BJ (cell line): ENCODE measurements at regions not wholly inside any gene's neighbourhood (a gene's known extent, or its start where the extent isn't known, plus 50 kb on each side); places are given as distances from the start of the nearest gene placed in this dataset.

Source experiments
- CTCF ChIA-PET: fragments of 350-600 bp; formaldehyde crosslinking; extraction: SDS; loops from one replicate; lab custom pipeline; 2021; ENCODE audit warnings: antibody characterized with exemption, inconsistent platforms; lab: Yijun Ruan, JAX
- POLR2A ChIA-PET: fragments of 300-600 bp; sonication (Branson Sonifier 250); formaldehyde crosslinking; extraction: SDS; loops from one replicate; lab custom pipeline; 2021; ENCODE audit warnings: antibody characterized with exemption; lab: Charles Lee
- DNase-seq: peaks from one replicate; pipeline ENCODE4 v3.0.0-alpha.2; 2011; ENCODE audit warnings: low read depth
- H3K27me3 ChIP-seq: 2 replicates; pipeline ENCODE4 v1.6.0; 2011; ENCODE audit warnings: low read length; ENCODE audit not compliant: control insufficient read depth, insufficient read depth
- H3K36me3 ChIP-seq: 2 replicates; pipeline ENCODE4 v1.5.1; 2011; ENCODE audit warnings: low read length; ENCODE audit not compliant: control insufficient read depth, insufficient read depth
- H3K4me3 ChIP-seq: 2 replicates; pipeline ENCODE4 v1.5.1; 2011; ENCODE audit warnings: low read depth, mild to moderate bottlenecking, control low read depth, low read length
- TF ChIP-seq, protein P1 (sequence below): IDR thresholded peaks from 2 replicates; pipeline ENCODE4 v1.5.1; 2011; ENCODE audit warnings: low read depth, mild to moderate bottlenecking, control low read depth, inconsistent platforms, low read length, moderate library complexity; ENCODE audit not compliant: insufficient read depth

DNA sequence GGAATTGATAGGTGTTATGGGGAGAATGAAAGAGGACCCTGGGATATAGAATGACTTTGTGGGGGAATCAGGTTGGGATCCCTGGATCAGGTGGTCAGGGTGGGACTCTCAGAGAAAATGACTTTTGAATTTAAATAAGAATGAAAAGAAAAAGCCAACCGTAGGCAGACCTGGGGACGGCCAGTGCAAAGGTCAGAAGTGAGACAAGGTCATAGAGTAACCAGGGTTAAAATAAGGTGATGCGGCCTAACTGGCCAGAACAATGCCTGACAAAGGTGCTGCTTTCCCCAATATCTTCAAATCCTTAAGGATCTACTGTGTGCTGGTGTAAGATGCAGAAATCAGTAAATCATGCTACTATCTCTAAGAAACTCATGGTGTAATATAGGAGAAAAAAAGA lies 238.4 kb upstream of the JUN start:
- Histone ChIP-seq H3K4me3 (no peak overlapping the region), H3K36me3 (no peaks in the 10 kb centered on the region), H3K27me3 (no peaks in the 10 kb centered on the region)
- DNase-seq: no peak
- TF ChIP-seq, protein P1, sequence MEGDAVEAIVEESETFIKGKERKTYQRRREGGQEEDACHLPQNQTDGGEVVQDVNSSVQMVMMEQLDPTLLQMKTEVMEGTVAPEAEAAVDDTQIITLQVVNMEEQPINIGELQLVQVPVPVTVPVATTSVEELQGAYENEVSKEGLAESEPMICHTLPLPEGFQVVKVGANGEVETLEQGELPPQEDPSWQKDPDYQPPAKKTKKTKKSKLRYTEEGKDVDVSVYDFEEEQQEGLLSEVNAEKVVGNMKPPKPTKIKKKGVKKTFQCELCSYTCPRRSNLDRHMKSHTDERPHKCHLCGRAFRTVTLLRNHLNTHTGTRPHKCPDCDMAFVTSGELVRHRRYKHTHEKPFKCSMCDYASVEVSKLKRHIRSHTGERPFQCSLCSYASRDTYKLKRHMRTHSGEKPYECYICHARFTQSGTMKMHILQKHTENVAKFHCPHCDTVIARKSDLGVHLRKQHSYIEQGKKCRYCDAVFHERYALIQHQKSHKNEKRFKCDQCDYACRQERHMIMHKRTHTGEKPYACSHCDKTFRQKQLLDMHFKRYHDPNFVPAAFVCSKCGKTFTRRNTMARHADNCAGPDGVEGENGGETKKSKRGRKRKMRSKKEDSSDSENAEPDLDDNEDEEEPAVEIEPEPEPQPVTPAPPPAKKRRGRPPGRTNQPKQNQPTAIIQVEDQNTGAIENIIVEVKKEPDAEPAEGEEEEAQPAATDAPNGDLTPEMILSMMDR: no peak
- ChIA-PET CTCF (no interaction called here), POLR2A (no interaction called here)

DNA sequence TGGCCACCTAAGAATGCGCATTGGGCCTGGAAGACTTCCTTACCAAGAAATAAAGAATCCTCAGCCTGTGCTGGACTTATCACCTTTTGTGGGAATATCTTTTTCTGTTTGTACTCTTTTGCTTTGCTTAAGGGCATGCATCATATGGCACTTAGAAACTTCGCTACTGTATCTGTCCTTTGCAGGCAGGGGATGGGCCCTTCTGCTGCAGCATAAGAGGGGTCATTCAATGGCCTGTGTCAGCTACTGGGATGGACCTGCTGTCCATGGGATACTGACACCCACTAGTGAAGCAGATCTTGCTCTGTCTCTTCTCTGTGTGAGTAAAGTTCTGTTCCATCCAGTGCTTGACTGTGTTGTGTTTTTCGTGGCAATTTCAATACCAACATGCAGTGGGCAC lies 239.0 kb upstream of the JUN start:
- Histone ChIP-seq H3K36me3 (no peaks in the 10 kb centered on the region), H3K4me3 (no peak overlapping the region), H3K27me3 (no peaks in the 10 kb centered on the region)
- TF ChIP-seq, protein P1: no peak
- ChIA-PET POLR2A (no interaction called here), CTCF (no interaction called here)
- no peak for DNase-seq

DNA sequence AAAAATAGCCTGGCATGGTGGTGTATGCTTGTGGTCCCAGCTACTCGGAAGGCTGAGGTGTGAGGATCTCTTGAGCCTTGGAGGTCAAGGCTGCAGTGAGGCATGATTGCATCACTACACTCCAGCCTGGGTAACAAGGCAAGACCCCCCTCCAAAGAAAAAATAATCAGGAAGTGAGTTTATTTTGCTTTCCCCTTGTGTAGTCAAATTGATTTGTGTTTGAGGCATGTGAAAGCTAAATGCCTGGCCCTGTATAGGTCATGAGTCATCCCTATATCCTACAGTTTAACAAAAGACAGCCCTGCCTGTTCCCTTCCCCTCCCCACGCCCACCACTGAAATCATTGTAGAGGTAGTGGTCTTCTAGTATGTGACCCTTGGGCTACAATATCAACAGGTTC lies 241.4 kb upstream of the JUN start:
- TF ChIP-seq, protein P1: no peak
- Histone ChIP-seq H3K4me3 (no peak overlapping the region), H3K36me3 (no peaks in the 10 kb centered on the region), H3K27me3 (no peaks in the 10 kb centered on the region)
- ChIA-PET CTCF (interaction anchor here (0.5 to 0.8 kb wide), 4 partner anchors 12 to 736 kb away, joined by 3 to 7 read pairs (median 5); no protein-coding TSS in a partner anchor), POLR2A (interaction anchor here (1.5 kb wide), 1 partner anchor 12 kb away, joined by 5 read pairs; no protein-coding TSS in a partner anchor)
- DNase-seq: no peak

DNA sequence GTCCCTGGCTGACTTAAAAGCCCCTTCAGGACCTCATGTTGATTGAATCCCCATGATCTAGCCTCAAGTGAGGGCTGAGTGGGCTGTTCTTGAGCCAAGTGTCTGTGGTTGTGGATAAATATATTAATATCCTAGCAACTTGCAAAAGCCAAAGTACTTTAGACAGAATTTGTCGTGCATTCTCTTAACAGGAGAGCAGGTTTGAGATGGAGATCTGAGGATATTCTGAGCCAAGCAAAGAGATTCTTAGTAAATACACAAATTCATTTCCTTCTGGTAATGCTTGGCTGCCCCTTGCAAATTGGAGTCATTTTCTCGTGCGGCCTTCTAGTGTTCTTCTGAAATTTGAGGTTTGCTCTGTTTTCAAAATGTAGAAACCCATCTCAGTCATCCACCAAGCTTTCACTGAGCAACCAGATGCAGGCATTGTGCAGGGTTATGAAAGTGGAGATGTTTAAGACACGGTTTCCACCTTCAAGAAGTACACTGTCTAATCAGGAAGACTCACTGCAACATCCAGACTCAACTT lies 242.1 kb upstream of the JUN start:
- TF ChIP-seq, protein P1: no peak
- Histone ChIP-seq H3K27me3 (no peaks in the 10 kb centered on the region), H3K36me3 (no peaks in the 10 kb centered on the region), H3K4me3 (no peak overlapping the region)
- ChIA-PET CTCF (interaction anchor here (0.5 to 1.5 kb wide), 4 partner anchors 16 to 736 kb away, joined by 3 to 4 read pairs (median 3); no protein-coding TSS in a partner anchor), POLR2A (interaction anchor here (1.5 kb wide), 1 partner anchor 13 kb away, joined by 5 read pairs; no protein-coding TSS in a partner anchor)
- DNase-seq: peak; percentile 40

DNA sequence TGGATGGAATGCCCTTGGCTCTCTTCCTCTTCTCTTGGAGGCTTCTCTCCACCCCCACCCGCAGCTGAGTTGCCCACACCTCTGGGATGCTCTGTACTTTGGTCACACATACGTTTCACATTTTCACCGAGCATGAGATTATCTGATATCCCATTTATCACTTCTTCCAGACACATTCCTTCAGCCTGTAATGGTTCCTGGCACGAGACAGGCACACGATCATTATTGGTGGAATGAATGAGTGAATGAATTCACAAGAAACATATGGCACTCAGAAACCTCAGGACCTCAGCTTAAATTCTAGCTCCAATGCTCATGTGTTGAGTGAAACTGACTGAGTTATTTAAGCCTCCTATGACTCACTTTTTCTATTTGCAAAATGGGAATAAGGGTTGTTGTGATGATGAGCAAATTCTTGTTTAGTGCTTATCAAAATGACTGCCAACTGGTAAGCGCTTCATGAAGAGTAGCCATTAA lies 242.7 kb upstream of the JUN start:
- no peak overlapping the region for H3K4me3 ChIP-seq
- TF ChIP-seq, protein P1: no peak
- no peaks in the 10 kb centered on the region for H3K27me3 ChIP-seq
- POLR2A ChIA-PET: interaction anchor here (1.5 kb wide), 1 partner anchor 13 kb away, joined by 5 read pairs; no protein-coding TSS in a partner anchor
- peak; percentile 92 for DNase-seq
- H3K36me3 ChIP-seq: no peaks in the 10 kb centered on the region
- CTCF ChIA-PET: interaction anchor here (0.9 to 1.5 kb wide), 3 partner anchors 15 to 54 kb away, joined by 3 to 4 read pairs (median 3); no protein-coding TSS in a partner anchor
